ENCODE measurements at regions not wholly inside any gene's neighbourhood (a gene's known extent, or its start where the extent isn't known, plus 50 kb on each side); places are given as distances from the start of the nearest gene placed in this dataset.
"Not testable (repeated sequence)": the region's sequence is repeated elsewhere in the genome, so short reads cannot be mapped to it uniquely, and the experiment has no call there.

DNA sequence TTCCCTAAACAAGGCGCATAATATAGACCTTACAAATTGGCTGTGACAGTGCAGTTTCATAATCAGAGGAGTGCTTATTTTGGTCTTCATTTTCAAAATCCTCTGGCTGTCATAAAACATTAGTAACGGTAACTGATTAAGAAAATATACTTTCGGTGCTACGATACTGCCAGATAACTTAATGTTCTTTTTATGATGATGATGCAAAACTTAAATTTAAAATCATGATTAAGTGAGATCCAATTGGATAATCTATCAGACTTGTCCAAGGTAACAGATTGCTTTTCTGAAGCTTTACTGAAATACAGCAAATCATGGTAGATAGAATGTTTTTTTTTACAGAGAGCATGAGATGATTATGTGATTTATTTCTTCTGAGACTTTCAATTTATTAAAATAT lies 364.2 kb upstream of the CNTN3 start:
- no peak for DNase-seq (ENCODE audit: low read depth)

DNA sequence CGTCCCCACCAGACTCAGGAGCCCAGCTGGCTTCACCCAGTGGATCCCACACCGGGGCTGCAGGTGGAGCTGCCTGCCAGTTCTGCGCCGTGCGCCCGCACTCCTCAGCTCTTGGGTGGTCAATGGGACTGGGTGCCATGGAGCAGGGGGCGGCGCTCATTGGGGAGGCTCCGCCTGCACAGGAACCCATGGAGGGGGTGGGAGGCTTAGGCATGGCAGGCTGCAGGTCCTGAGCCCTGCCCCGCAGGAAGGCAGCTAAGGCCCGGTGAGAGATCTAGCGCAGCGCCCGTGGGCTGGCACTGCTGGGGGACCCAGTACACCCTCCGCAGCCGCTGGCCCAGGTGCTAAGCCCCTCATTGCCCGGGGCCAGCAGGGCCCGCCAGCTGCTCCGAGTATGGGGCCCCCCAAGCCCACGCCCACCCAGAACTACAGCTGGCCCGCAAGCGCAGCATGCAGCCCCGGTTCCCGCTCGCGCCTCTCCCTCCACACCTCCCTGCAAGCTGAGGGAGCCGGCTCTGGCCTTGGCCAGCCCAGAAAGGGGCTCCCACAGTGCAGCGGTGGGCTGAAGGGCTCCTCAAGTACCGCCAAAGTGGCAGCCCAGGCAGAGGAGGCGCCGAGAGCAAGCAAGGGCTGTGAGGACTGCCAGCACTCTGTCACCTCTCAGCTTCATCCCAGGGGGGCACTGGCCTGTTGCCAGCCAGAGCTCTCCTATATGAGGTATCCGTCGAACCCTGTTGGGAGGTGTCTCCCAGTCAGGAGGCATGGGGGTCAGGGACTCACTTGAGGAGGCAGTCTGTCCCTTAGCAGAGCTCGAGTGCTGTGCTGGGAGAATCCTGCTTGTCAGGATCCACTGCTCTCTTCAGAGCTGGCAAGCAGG lies 370.8 kb upstream of the CNTN3 start:
- DNase-seq (ENCODE audit: low read depth): not testable (repeated sequence)

DNA sequence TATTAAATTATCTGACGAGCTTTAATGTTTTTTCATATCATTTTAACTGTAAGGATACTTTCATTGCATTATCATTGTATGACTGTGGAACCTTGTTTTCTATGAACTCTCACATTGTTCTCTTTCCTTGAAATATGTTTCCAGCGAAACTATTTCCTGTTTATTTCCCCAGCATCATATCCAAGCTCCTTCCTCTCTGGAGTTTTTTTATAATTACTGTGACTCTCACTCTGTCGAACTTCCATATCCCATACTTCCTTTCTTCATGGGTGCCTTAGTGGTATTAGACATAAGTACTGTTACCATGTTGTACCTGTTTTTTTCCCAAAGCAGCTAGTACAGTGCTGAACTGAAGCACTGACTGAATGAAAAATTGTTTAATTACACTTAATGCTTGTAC lies 373.6 kb upstream of the CNTN3 start:
- no peak for DNase-seq (ENCODE audit: low read depth)

GRCh38 chr3:74992898-74993297 lies 378.4 kb upstream of the CNTN3 start:
- DNase-seq (ENCODE audit: low read depth): no peak

DNA sequence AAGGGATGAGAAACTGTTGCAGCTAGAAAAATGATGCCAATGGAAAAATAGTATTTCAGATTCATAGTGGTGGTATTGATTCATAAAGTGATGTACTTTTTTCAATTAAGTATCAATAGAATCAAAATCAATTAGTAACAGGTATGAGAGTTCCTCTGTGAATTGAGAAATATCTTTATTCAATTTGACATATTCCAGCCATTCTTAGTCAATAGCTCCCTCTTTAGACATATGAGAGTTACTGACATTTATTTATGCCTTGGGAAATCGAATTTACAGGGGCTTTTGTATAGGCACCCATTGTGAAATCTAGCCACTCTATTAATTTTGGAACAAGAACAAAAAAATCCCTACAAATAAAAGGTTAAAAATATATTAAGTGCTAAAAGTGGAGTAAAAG lies 386.9 kb upstream of the CNTN3 start:
- DNase-seq (ENCODE audit: low read depth): no peak

DNA sequence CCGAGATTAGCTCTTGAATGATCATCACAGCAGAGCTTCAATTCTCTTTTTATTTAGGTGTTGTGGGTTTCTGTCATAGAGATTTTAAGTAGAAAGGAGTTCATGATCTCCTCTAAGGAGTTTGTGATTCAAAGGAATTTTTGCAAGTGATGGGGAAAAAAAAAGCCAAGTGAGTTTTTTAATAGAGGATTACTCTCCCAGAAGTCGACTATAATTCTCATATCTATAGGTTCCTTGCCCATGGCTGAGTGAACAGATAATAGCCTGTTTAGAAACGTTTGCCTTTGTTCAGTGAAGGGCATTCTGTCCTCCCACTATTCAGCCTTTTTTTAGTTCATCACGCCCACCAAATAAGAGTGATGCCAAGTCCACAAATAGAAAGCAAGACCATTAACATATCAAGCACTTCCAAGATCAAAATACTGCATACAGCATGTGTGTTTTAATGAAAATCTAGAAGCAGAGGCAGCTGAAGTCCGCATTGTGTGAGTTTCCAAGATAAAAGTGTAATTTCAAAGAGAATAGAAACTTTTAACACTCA lies 398.4 kb upstream of the CNTN3 start:
- DNase-seq (ENCODE audit: low read depth): no peak

GRCh38 chr3:75014008-75014407 lies 399.5 kb upstream of the CNTN3 start:
- DNase-seq (ENCODE audit: low read depth): no peak

DNA sequence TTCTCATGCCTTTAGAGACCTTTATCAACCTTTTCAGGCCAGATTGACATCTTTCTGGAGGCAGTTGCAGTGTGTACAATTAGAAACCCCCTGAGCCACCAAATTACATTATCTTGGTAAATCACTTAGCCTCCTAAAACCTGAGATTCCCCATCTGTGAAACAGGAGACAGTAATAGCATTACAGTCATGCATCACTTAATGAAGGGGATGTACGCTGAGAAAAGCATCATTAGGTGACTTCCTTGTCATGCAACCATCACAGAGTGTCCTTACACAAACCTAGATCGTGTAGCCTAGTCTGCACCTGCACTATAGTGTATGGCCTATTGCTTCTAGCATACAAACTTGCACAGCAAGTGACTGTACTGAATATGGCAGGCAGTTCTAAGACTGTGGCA lies 400.8 kb upstream of the CNTN3 start:
- DNase-seq (ENCODE audit: low read depth): no peak

- DNase-seq (ENCODE audit: low read depth): no peak
Observed at GRCh38 chr3:75035146-75035545, 420.7 kb upstream of the CNTN3 start.

GRCh38 chr3:75042941-75043340 lies 428.5 kb upstream of the CNTN3 start:
- DNase-seq (ENCODE audit: low read depth): no peak

DNA sequence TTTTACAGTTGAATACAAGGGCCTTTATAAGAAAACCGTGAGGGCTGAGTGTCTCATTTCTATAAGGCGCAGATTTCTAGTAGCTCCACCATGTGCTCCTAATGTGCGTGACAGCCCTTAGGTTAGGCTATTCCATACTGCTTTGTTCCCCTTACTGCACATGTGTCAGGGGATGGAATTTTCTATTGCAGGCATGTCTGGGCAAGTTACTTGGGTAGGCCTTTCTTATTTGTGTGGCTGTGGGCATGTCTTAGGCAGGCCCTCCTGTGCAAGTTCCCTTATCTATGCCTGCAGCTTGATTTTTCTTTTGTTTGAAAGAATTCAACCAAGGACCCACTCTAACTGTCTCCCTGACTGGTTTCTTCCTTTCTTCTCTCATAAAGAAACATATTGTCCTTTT lies 434.2 kb upstream of the CNTN3 start:
- no peak for DNase-seq (ENCODE audit: low read depth)

GRCh38 chr3:75049533-75049932 lies 435.1 kb upstream of the CNTN3 start:
- no peak for DNase-seq (ENCODE audit: low read depth)

DNA sequence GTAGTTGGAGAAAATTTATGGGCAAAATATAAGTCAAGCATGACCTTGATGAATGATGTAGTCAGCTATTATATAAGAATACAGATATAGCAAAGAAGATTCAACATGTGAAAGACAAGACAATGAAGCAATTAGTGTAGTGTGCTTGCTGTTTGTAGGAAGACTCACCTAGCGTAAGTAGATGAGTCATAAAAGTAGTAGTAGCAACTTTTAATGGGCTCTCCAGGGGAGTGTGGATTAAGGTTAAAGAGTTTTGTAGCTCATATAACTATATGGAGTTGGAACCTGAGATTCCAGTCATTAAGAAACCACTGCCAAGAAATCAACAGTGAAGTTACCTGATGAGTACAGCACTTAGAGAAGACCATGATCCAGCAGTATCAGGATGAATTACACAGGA lies 444.7 kb upstream of the CNTN3 start:
- no peak for DNase-seq (ENCODE audit: low read depth)

DNA sequence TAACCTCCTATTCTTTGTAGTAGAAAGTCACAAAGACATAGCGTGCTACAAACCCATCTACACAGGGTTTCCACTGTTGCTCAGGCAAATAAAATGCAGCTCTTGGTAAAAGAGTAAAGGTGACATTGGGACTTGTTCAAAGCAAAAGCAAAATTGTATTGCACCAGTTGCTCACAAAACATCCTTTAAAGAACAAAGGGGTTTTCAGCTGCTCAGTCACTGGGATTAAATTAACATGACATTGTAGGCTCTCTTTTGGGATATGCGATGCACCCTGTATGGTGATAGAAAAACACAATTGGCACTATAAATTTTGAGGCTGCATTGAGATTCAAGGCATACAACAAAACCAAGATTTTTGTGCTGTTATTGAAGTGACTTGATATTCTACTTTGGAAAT lies 447.3 kb upstream of the CNTN3 start:
- DNase-seq (ENCODE audit: low read depth): no peak

DNA sequence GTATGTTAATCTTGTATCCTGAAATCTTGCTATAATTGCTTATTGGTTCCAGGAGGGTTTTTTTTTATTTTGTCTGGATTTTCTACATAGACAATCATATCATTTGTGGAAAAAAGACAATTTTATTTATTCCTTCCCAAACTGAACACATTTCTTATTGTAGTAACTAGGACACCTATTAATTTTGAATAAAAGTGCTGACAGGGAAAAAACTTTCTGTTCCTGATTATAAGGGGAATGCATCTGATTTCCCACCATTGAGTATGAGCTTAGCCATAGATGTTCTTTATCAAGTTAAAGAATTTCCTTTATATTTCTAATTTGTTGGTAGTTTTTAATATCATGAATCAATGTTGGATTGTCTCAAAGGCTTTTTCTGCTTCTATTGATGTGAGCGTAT lies 460.7 kb upstream of the CNTN3 start:
- DNase-seq (ENCODE audit: low read depth): no peak

DNA sequence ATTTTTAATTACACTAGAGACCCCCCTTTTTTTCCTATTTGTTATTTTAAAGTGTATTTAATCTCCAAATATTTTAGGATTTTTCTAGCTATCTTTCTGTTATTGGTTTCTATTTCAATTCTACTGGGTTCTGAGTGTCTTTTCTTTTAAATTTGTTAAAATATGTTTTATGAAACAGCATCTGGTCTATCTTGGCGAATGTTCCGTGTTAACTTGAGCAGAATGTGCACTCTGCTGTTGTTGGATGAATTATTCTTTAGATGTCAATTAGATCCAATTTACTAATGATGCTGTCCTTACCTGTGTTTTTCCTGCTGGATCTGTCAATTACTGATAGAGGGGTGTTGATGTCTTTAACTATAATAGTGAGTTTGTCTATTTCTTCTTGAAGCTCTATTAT lies 462.0 kb upstream of the CNTN3 start:
- DNase-seq (ENCODE audit: low read depth): no peak

GRCh38 chr3:75078290-75078689 lies 463.8 kb upstream of the CNTN3 start:
- no peak for DNase-seq (ENCODE audit: low read depth)

GRCh38 chr3:75082845-75083244 lies 468.4 kb upstream of the CNTN3 start:
- DNase-seq (ENCODE audit: low read depth): no peak

DNA sequence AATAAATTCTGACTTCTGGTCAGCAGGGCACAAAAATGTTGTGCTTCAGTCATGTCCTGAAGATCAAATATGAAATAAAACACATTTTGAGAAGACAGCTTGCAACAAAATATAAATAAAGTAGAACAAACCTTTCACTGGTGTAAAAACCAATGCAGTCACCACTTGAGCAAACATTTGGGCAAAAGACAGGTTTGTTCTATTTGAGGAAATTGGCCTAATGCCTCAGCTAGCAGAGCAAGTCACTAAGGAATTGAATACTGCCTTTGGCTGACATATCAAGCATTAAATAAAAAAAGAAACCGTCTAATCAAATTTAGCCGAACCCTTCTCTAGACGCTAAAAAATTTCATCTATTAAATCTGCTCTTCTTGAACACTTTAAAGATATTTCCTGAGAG lies 475.4 kb upstream of the CNTN3 start:
- DNase-seq (ENCODE audit: low read depth): no peak

GRCh38 chr3:75101329-75102147 lies 487.1 kb upstream of the CNTN3 start:
- DNase-seq (ENCODE audit: low read depth): peak; percentile 1

- DNase-seq (ENCODE audit: low read depth): no peak
Observed at GRCh38 chr3:75110741-75111140, 496.3 kb upstream of the CNTN3 start.

GRCh38 chr3:75115695-75116094 lies 501.2 kb upstream of the CNTN3 start:
- no peak for DNase-seq (ENCODE audit: low read depth)

- DNase-seq (ENCODE audit: low read depth): no peak
Observed at GRCh38 chr3:75118779-75119178, 504.3 kb upstream of the CNTN3 start.
